Gastrocnemius medialis (tissue), 4 donors: ENCODE measurements at regions not wholly inside any gene's neighbourhood (a gene's known extent, or its start where the extent isn't known, plus 50 kb on each side); places are given as distances from the start of the nearest gene placed in this dataset.

ENCODE experiments used
- POLR2A ChIP-seq, 2 donors: fragments of 450-650 bp; IDR thresholded peaks; one replicate each; pipeline ENCODE4 v1.6.1; 2017; ENCODE audit warnings: antibody characterized with exemption in 2 of 2, mild to moderate bottlenecking in 2 of 2, moderate library complexity in 2 of 2
- TF ChIP-seq, protein P1 (sequence below), 5 experiments: fragments of 450-650 bp in 3 of 5; fragments of 200-600 bp in 2 of 5; sonication (generic) in 2 of 5; IDR thresholded peaks in 4 of 5; conservative IDR thresholded peaks in 1 of 5; 1 replicate in 4 of 5; 2 replicates in 1 of 5; pipeline ENCODE4 v1.5.1; 2016 to 2019; ENCODE audit warnings: antibody characterized with exemption in 5 of 5, mild to moderate bottlenecking in 3 of 5, moderate library complexity in 3 of 5

- TF ChIP-seq, protein P1, sequence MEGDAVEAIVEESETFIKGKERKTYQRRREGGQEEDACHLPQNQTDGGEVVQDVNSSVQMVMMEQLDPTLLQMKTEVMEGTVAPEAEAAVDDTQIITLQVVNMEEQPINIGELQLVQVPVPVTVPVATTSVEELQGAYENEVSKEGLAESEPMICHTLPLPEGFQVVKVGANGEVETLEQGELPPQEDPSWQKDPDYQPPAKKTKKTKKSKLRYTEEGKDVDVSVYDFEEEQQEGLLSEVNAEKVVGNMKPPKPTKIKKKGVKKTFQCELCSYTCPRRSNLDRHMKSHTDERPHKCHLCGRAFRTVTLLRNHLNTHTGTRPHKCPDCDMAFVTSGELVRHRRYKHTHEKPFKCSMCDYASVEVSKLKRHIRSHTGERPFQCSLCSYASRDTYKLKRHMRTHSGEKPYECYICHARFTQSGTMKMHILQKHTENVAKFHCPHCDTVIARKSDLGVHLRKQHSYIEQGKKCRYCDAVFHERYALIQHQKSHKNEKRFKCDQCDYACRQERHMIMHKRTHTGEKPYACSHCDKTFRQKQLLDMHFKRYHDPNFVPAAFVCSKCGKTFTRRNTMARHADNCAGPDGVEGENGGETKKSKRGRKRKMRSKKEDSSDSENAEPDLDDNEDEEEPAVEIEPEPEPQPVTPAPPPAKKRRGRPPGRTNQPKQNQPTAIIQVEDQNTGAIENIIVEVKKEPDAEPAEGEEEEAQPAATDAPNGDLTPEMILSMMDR (IDR thresholded peaks at IDR 0.05 in 4 of 5, conservative IDR thresholded peaks at IDR 0.05 in 1 of 5): no peak
- no peak for TF ChIP-seq POLR2A (IDR thresholded peaks at IDR 0.05)
Observed at GRCh38 chr6:153727885-153728284, 311.2 kb upstream of the OPRM1 start.
